Tibial nerve (tissue), 4 donors: ENCODE measurements at regions not wholly inside any gene's neighbourhood (a gene's known extent, or its start where the extent isn't known, plus 50 kb on each side); places are given as distances from the start of the nearest gene placed in this dataset.

Source experiments
- CTCF ChIP-seq, 5 experiments: fragments of 200-600 bp in 3 of 5; fragments of 450-650 bp in 2 of 5; sonication (generic) in 3 of 5; IDR thresholded peaks; one replicate each; pipeline ENCODE4 v1.5.1; 2016 to 2019; ENCODE audit warnings: antibody characterized with exemption in 5 of 5, mild to moderate bottlenecking in 3 of 5, moderate library complexity in 2 of 5
- EP300 ChIP-seq, 2 donors: sonication (generic); formaldehyde crosslinking; IDR thresholded peaks; one replicate each; pipeline ENCODE4 v1.6.1; 2017; ENCODE audit warnings: antibody characterized with exemption in 2 of 2, mild to moderate bottlenecking in 1 of 2
- POLR2A ChIP-seq, 2 donors: fragments of 450-650 bp; IDR thresholded peaks; one replicate each; pipeline ENCODE4 v1.6.1; 2017; ENCODE audit warnings: antibody characterized with exemption in 2 of 2, mild to moderate bottlenecking in 2 of 2, moderate library complexity in 2 of 2

GRCh38 chr16:66264311-66265047 is 102.0 kb upstream of the CDH5 start:
- TF ChIP-seq CTCF (IDR thresholded peaks at IDR 0.05) (no peak), POLR2A (IDR thresholded peaks at IDR 0.05) (no peak), EP300 (IDR thresholded peaks at IDR 0.05) (no peak)
